HG03095 (cell line): ENCODE measurements at regions not wholly inside any gene's neighbourhood (a gene's known extent, or its start where the extent isn't known, plus 50 kb on each side); places are given as distances from the start of the nearest gene placed in this dataset.
"Not testable (repeated sequence)": the region's sequence is repeated elsewhere in the genome, so short reads cannot be mapped to it uniquely, and the experiment has no call there.

Experiments used
- ATAC-seq: cut with Tn5 transposase; IDR thresholded peaks from one replicate; pipeline ENCODE4 v1.9.1; 2021; ENCODE audit warnings: moderate library complexity; ENCODE audit not compliant: unreplicated experiment

GRCh38 chr6:11457422-11457821 lies 80.1 kb upstream of the TMEM170B start:
- not testable (repeated sequence) for ATAC-seq

GRCh38 chr6:11452106-11452505 lies 85.4 kb upstream of the TMEM170B start:
- not testable (repeated sequence) for ATAC-seq

GRCh38 chr6:11450037-11450436 lies 87.5 kb upstream of the TMEM170B start:
- ATAC-seq: no peak

GRCh38 chr6:11449408-11449807 lies 88.1 kb upstream of the TMEM170B start:
- ATAC-seq: no peak

- ATAC-seq: no peak
Observed at GRCh38 chr6:11448038-11448437, 89.5 kb upstream of the TMEM170B start.

- no peak for ATAC-seq
Observed at GRCh38 chr6:11447265-11447664, 90.3 kb upstream of the TMEM170B start.

- ATAC-seq: no peak
Observed at GRCh38 chr6:11445146-11445545, 92.4 kb upstream of the TMEM170B start.

GRCh38 chr6:11443125-11443524 lies 94.4 kb upstream of the TMEM170B start:
- ATAC-seq: not testable (repeated sequence)

GRCh38 chr6:11442495-11442894 lies 95.1 kb upstream of the TMEM170B start:
- no peak for ATAC-seq

GRCh38 chr6:11439876-11440275 lies 97.7 kb upstream of the TMEM170B start:
- ATAC-seq: no peak

GRCh38 chr6:11439017-11439420 lies 98.5 kb upstream of the TMEM170B start:
- no peak for ATAC-seq

GRCh38 chr6:11437824-11438459 lies 99.6 kb upstream of the TMEM170B start:
- no peak for ATAC-seq

- ATAC-seq: no peak
Observed at GRCh38 chr6:11436508-11437096, 100.9 kb upstream of the TMEM170B start.

GRCh38 chr6:11434565-11435326 lies 102.8 kb upstream of the TMEM170B start:
- ATAC-seq: no peak

GRCh38 chr6:11433860-11434259 lies 103.7 kb upstream of the TMEM170B start:
- ATAC-seq: no peak

- no peak for ATAC-seq
Observed at GRCh38 chr6:11432713-11433450, 104.7 kb upstream of the TMEM170B start.

- no peak for ATAC-seq
Observed at GRCh38 chr6:11432091-11432490, 105.5 kb upstream of the TMEM170B start.

GRCh38 chr6:11431455-11431937 lies 106.1 kb upstream of the TMEM170B start:
- no peak for ATAC-seq

- ATAC-seq: no peak
Observed at GRCh38 chr6:11430036-11430435, 107.5 kb upstream of the TMEM170B start.

GRCh38 chr6:11429577-11429976 lies 108.0 kb upstream of the TMEM170B start:
- ATAC-seq: no peak

- ATAC-seq: peak; percentile 45
Observed at GRCh38 chr6:11428895-11429294, 108.7 kb upstream of the TMEM170B start.
